ENCODE measurements at regions not wholly inside any gene's neighbourhood (a gene's known extent, or its start where the extent isn't known, plus 50 kb on each side); places are given as distances from the start of the nearest gene placed in this dataset.

DNA sequence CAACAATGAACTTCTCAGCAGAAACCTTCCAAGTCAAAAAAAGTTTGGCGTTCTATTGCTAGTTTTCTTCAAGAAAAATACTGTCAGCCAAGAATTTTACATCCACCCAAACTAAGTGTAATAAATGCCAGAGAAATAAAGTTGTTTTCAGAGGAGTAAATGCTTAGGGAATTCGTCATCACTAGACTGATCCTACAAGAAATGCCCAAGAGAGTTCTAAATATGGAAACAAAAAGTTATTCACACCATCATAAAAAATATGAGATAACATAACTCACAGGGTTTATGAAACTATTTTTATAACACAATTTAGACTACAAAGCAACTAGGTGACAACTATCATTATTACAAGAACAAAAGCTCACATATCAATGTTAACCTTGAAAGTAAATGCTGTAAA, 259.5 kb upstream of the GABRA2 start:
- H2BK15ac ChIP-seq (ENCODE audit: low read length) = no peak overlapping the region
- no peak overlapping the region for H2AK5ac ChIP-seq (ENCODE audit: low read depth, low read length)
- no peak overlapping the region for H3K4me3 ChIP-seq (ENCODE audit: extremely low read depth in 1 of 4, insufficient read depth in 2 of 4, low read depth in 3 of 4, low read length in 4 of 4)
- H2BK20ac ChIP-seq (ENCODE audit: low read length) = no peak overlapping the region
- no peak overlapping the region for H3K4ac ChIP-seq (replicated peaks; ENCODE audit: insufficient read length, low read depth, low read length)
- H3K23me2 ChIP-seq (ENCODE audit: low read depth, low read length) = no peaks in the 10 kb centered on the region
- no peaks in the 10 kb centered on the region for H3K79me2 ChIP-seq (ENCODE audit: control insufficient read depth in 1 of 2, insufficient read depth in 2 of 2, low read length in 2 of 2)
- no peaks in the 10 kb centered on the region for H3K79me1 ChIP-seq (ENCODE audit: low read depth, low read length)
- no peak overlapping the region for H3K9ac ChIP-seq (replicated peaks in 1 of 4; ENCODE audit: extremely low read depth in 1 of 4, low read depth in 3 of 4, low read length in 3 of 4)
- no peak overlapping the region for H3K4me2 ChIP-seq (ENCODE audit: insufficient read depth in 1 of 2, low read depth in 2 of 2, low read length in 2 of 2)
- no peaks in the 10 kb centered on the region for H4K20me1 ChIP-seq (replicated peaks in 1 of 2; ENCODE audit: control insufficient read depth in 1 of 2, insufficient read depth in 2 of 2, low read length in 2 of 2)
- H2BK12ac ChIP-seq (ENCODE audit: low read depth, low read length) = no peak overlapping the region
- 79% methylated on average over 2 of the region's 2 CpGs; no CpG with 5 or more reads in 1 of the 2 experiments for WGBS, 2 experiments (ENCODE audit: extremely low coverage in 1 of 2, insufficient coverage in 1 of 2, insufficient read length in 1 of 2, insufficient replicate concordance in 2 of 2, low coverage in 1 of 2, low lambda C conversion rate in 2 of 2, missing lambda C conversion rate in 1 of 2)
- H3K23ac ChIP-seq (ENCODE audit: insufficient read length) = no peak overlapping the region
- no peak overlapping the region for H4K5ac ChIP-seq (ENCODE audit: insufficient read length, low read depth, low read length)
- peaks cover 9 to 14% of the 10 kb centered on the region in 2 experiments; a peak in 2 of 4 replicates for H3K9me3 ChIP-seq (ENCODE audit: insufficient read depth in 2 of 2, low read depth in 1 of 2, low read length in 1 of 2)
- no peak overlapping the region for H2AFZ ChIP-seq (ENCODE audit: low read length)
- H4K91ac ChIP-seq (replicated peaks; ENCODE audit: insufficient read length, low read length) = no peak overlapping the region
- no peak overlapping the region for H2BK5ac ChIP-seq (ENCODE audit: low read depth, low read length)
- DNase-seq (ENCODE audit: low read depth in 1 of 2, low spot score in 2 of 2) (no peak), FAIRE-seq (no peak)
- H4K8ac ChIP-seq (ENCODE audit: extremely low read depth, insufficient read depth, low read length) = no peak overlapping the region
- no peak overlapping the region for H3K27ac ChIP-seq (ENCODE audit: low read depth, low read length)
- H3K56ac ChIP-seq (replicated peaks; ENCODE audit: insufficient read length, low read depth, low read length) = no peak overlapping the region
- H2BK120ac ChIP-seq (replicated peaks; ENCODE audit: low read depth, low read length) = no peak overlapping the region
- H3K14ac ChIP-seq (ENCODE audit: insufficient read length) = no peak overlapping the region
- no peaks in the 10 kb centered on the region for H3K36me3 ChIP-seq (ENCODE audit: control insufficient read depth in 2 of 4, insufficient read depth in 4 of 4, low read length in 3 of 4)
- POLR2A ChIA-PET (ENCODE audit: partially characterized antibody) = no interaction called here
- TF ChIP-seq CTBP2 (IDR thresholded peaks at IDR 0.05; ENCODE audit: borderline replicate concordance, insufficient read depth, insufficient read length, low read length) (no peak), EP300 (IDR thresholded peaks at IDR 0.05; ENCODE audit: borderline replicate concordance in 1 of 2, low read depth in 2 of 2, low read length in 2 of 2) (no peak), BCL11A (IDR thresholded peaks at IDR 0.05; ENCODE audit: low read depth in 2 of 2, low read length in 2 of 2) (no peak), CHD2 (IDR thresholded peaks at IDR 0.05; ENCODE audit: low read length) (no peak), BRCA1 (IDR thresholded peaks at IDR 0.05; ENCODE audit: low read depth, low read length) (no peak), JUN (IDR thresholded peaks at IDR 0.05; ENCODE audit: low read depth, low read length) (no peak)
- TF ChIP-seq, protein P1, sequence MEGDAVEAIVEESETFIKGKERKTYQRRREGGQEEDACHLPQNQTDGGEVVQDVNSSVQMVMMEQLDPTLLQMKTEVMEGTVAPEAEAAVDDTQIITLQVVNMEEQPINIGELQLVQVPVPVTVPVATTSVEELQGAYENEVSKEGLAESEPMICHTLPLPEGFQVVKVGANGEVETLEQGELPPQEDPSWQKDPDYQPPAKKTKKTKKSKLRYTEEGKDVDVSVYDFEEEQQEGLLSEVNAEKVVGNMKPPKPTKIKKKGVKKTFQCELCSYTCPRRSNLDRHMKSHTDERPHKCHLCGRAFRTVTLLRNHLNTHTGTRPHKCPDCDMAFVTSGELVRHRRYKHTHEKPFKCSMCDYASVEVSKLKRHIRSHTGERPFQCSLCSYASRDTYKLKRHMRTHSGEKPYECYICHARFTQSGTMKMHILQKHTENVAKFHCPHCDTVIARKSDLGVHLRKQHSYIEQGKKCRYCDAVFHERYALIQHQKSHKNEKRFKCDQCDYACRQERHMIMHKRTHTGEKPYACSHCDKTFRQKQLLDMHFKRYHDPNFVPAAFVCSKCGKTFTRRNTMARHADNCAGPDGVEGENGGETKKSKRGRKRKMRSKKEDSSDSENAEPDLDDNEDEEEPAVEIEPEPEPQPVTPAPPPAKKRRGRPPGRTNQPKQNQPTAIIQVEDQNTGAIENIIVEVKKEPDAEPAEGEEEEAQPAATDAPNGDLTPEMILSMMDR (IDR thresholded peaks at IDR 0.05; ENCODE audit: control extremely low read depth in 1 of 3, insufficient read depth in 1 of 3, low read depth in 1 of 3, low read length in 3 of 3) = no peak
- TF ChIP-seq, protein P2, sequence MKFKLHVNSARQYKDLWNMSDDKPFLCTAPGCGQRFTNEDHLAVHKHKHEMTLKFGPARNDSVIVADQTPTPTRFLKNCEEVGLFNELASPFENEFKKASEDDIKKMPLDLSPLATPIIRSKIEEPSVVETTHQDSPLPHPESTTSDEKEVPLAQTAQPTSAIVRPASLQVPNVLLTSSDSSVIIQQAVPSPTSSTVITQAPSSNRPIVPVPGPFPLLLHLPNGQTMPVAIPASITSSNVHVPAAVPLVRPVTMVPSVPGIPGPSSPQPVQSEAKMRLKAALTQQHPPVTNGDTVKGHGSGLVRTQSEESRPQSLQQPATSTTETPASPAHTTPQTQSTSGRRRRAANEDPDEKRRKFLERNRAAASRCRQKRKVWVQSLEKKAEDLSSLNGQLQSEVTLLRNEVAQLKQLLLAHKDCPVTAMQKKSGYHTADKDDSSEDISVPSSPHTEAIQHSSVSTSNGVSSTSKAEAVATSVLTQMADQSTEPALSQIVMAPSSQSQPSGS (IDR thresholded peaks at IDR 0.05; ENCODE audit: low read length) = no peak
- no peaks in the 10 kb centered on the region; a peak in 2 of 7 replicates for H3K4me1 ChIP-seq (replicated peaks in 1 of 4; ENCODE audit: control insufficient read depth in 3 of 4, insufficient read depth in 4 of 4, low read length in 3 of 4)
- no peak overlapping the region for H3K18ac ChIP-seq (ENCODE audit: extremely low read depth, low read length)
- CTCF ChIA-PET (ENCODE audit: partially characterized antibody) = interaction anchor here (1.7 to 4.8 kb wide), 5 partner anchors 12 to 340 kb away, joined by 5 to 92 read pairs (median 11); no protein-coding TSS in a partner anchor
- no peaks in the 10 kb centered on the region for H3K27me3 ChIP-seq (replicated peaks in 1 of 4; ENCODE audit: control insufficient read depth in 3 of 4, extremely low read depth in 1 of 4, insufficient read depth in 3 of 4, low read length in 3 of 4)
